IPS-NIHi7 (cell line): ENCODE measurements at regions not wholly inside any gene's neighbourhood (a gene's known extent, or its start where the extent isn't known, plus 50 kb on each side); places are given as distances from the start of the nearest gene placed in this dataset.
A peak's percentile ranks its signal among the peaks of the same experiment; 100 is the strongest.

Source experiments
- DNase-seq: peaks from one replicate; pipeline ENCODE4 v3.0.0; 2012; ENCODE audit warnings: mixed read lengths; ENCODE audit errors: extremely low spot score

GRCh38 chr1:199096591-199096990 is 457.8 kb downstream of the PTPRC start:
- no peak for DNase-seq

GRCh38 chr1:199098468-199098867 is 459.6 kb downstream of the PTPRC start:
- DNase-seq: no peak

GRCh38 chr1:199101139-199101538 is 462.3 kb downstream of the PTPRC start:
- no peak for DNase-seq

- no peak for DNase-seq
These were observed 462.8 kb downstream of the PTPRC start for GRCh38 chr1:199101635-199102034.

- no peak for DNase-seq
These were observed 463.4 kb downstream of the PTPRC start for GRCh38 chr1:199102239-199102638.

GRCh38 chr1:199109160-199109559 is 470.3 kb downstream of the PTPRC start:
- no peak for DNase-seq

- no peak for DNase-seq
These were observed 473.5 kb downstream of the PTPRC start for GRCh38 chr1:199112365-199112764.

GRCh38 chr1:199113265-199113869 is 474.5 kb downstream of the PTPRC start:
- DNase-seq: peak; percentile 57

- DNase-seq: no peak
These were observed 477.6 kb downstream of the PTPRC start for GRCh38 chr1:199116488-199116887.

GRCh38 chr1:199121047-199121446 is 482.2 kb downstream of the PTPRC start:
- DNase-seq: no peak

- DNase-seq: no peak
These were observed 483.2 kb downstream of the PTPRC start for GRCh38 chr1:199122085-199122484.

- DNase-seq: no peak
These were observed 483.9 kb downstream of the PTPRC start for GRCh38 chr1:199122532-199123311.

GRCh38 chr1:199123615-199124014 is 484.8 kb downstream of the PTPRC start:
- no peak for DNase-seq

- no peak for DNase-seq
These were observed 485.5 kb downstream of the PTPRC start for GRCh38 chr1:199124351-199124750.

- DNase-seq: no peak
These were observed 490.4 kb downstream of the PTPRC start for GRCh38 chr1:199129247-199129646.

GRCh38 chr1:199132006-199132405 is 493.2 kb downstream of the PTPRC start:
- DNase-seq: no peak

GRCh38 chr1:199135901-199136300 is 497.1 kb downstream of the PTPRC start:
- DNase-seq: no peak

- no peak for DNase-seq
These were observed 499.2 kb downstream of the PTPRC start for GRCh38 chr1:199138061-199138460.

GRCh38 chr1:199149591-199149990 is 510.8 kb downstream of the PTPRC start:
- DNase-seq: no peak

- DNase-seq: no peak
These were observed 511.9 kb downstream of the PTPRC start for GRCh38 chr1:199150756-199151155.

GRCh38 chr1:199151634-199152425 is 513.0 kb downstream of the PTPRC start:
- DNase-seq: no peak

GRCh38 chr1:199152676-199153075 is 513.8 kb downstream of the PTPRC start:
- no peak for DNase-seq
